GM23338 (cell line): ENCODE measurements at regions not wholly inside any gene's neighbourhood (a gene's known extent, or its start where the extent isn't known, plus 50 kb on each side); places are given as distances from the start of the nearest gene placed in this dataset.
"Not testable (repeated sequence)": the region's sequence is repeated elsewhere in the genome, so short reads cannot be mapped to it uniquely, and the experiment has no call there.

Experiments used
- ATAC-seq: fragments of 200-7000 bp; cut with Tn5 transposase; 3 replicates; pipeline ENCODE4 v1.9.1; 2020
- DNase-seq: peaks from one replicate; pipeline ENCODE4 v3.0.0-alpha.2; 2015; ENCODE audit warnings: low spot score
- H2AFZ ChIP-seq: fragments of 200-600 bp; sonication (generic); 2 replicates; pipeline ENCODE4 v1.8.0; 2016; ENCODE audit warnings: antibody characterized with exemption, mild to moderate bottlenecking, moderate library complexity
- H3F3A ChIP-seq: fragments of 200-600 bp; sonication (generic); replicated peaks from 2 replicates; pipeline ENCODE4 v1.8.0; 2017; ENCODE audit warnings: antibody characterized with exemption, mixed run types, low read depth
- H3K27ac ChIP-seq: fragments of 200-600 bp; sonication (generic); 2 replicates; pipeline ENCODE4 v1.6.1; 2016; ENCODE audit warnings: low read depth
- H3K27me3 ChIP-seq: fragments of 200-600 bp; sonication (generic); 2 replicates; pipeline ENCODE4 v1.8.0; 2016; ENCODE audit warnings: mild to moderate bottlenecking, mixed run types, moderate library complexity; ENCODE audit not compliant: insufficient read depth
- H3K36me3 ChIP-seq: fragments of 200-600 bp; sonication (generic); 2 replicates; pipeline ENCODE4 v1.8.0; 2016; ENCODE audit warnings: mild to moderate bottlenecking; ENCODE audit not compliant: insufficient read depth
- H3K4me1 ChIP-seq: fragments of 200-600 bp; sonication (generic); 2 replicates; pipeline ENCODE4 v1.8.0; 2016; ENCODE audit warnings: mild to moderate bottlenecking, moderate library complexity; ENCODE audit not compliant: insufficient read depth
- H3K4me2 ChIP-seq: fragments of 200-600 bp; sonication (generic); 2 replicates; pipeline ENCODE4 v1.7.1; 2017; ENCODE audit warnings: mixed run types
- H3K4me3 ChIP-seq: fragments of 200-600 bp; sonication (generic); 2 replicates; pipeline ENCODE4 v1.6.1; 2016; ENCODE audit warnings: mixed run types
- H3K79me2 ChIP-seq: fragments of 200-600 bp; sonication (generic); replicated peaks from 2 replicates; pipeline ENCODE4 v1.8.0; 2017; ENCODE audit warnings: mild to moderate bottlenecking; ENCODE audit not compliant: insufficient read depth
- H3K9me2 ChIP-seq: fragments of 200-600 bp; sonication (generic); 2 replicates; pipeline ENCODE4 v1.8.0; 2017; ENCODE audit not compliant: insufficient read depth
- H4K20me1 ChIP-seq: fragments of 200-600 bp; sonication (generic); replicated peaks from 2 replicates; pipeline ENCODE4 v1.8.0; 2017; ENCODE audit warnings: mild to moderate bottlenecking; ENCODE audit not compliant: insufficient read depth
- H3K27ac Mint-ChIP-seq: 2 replicates; pipeline ENCODE4 v1.8.0; 2020; ENCODE audit warnings: inconsistent platforms, mild to moderate bottlenecking, moderate library complexity, mixed read lengths
- H3K27me3 Mint-ChIP-seq: 3 replicates; pipeline ENCODE4 v1.8.0; 2022; ENCODE audit warnings: low read depth, mild to moderate bottlenecking, moderate library complexity, mixed read lengths, inconsistent platforms; ENCODE audit not compliant: insufficient read depth, poor library complexity
- H3K36me3 Mint-ChIP-seq: 3 replicates; pipeline ENCODE4 v1.8.0; 2021; ENCODE audit warnings: low read depth, mild to moderate bottlenecking, inconsistent platforms, moderate library complexity, mixed read lengths
- H3K4me1 Mint-ChIP-seq: 3 replicates; pipeline ENCODE4 v1.8.0; 2020; ENCODE audit warnings: mild to moderate bottlenecking, inconsistent platforms, mixed read lengths
- H3K4me3 Mint-ChIP-seq: 3 replicates; pipeline ENCODE4 v1.8.0; 2021; ENCODE audit warnings: moderate library complexity, mild to moderate bottlenecking, inconsistent platforms, mixed read lengths
- H3K9me3 Mint-ChIP-seq: 3 replicates; pipeline ENCODE4 v1.8.0; 2020; ENCODE audit warnings: moderate library complexity, mild to moderate bottlenecking, inconsistent platforms, mixed read lengths
- CREB1 ChIP-seq: fragments of 250-450 bp; sonication (Bioruptor Pico); IDR thresholded peaks from 2 replicates; pipeline ENCODE4 v1.5.0; 2020; ENCODE audit warnings: low read depth, mild to moderate bottlenecking, moderate library complexity
- JUNB ChIP-seq: IDR thresholded peaks from one replicate; pipeline ENCODE4 v1.6.1; 2016; ENCODE audit warnings: antibody characterized with exemption; ENCODE audit not compliant: unreplicated experiment
- NANOG ChIP-seq: IDR thresholded peaks from 2 replicates; pipeline ENCODE4 v1.6.1; 2016; ENCODE audit warnings: antibody characterized with exemption, borderline replicate concordance
- REST ChIP-seq: IDR thresholded peaks from one replicate; pipeline ENCODE4 v1.6.1; 2018; ENCODE audit warnings: antibody characterized with exemption; ENCODE audit not compliant: unreplicated experiment
- ZNF331 ChIP-seq: fragments of 250-450 bp; sonication (Bioruptor Pico); IDR thresholded peaks from 2 replicates; pipeline ENCODE4 v1.5.0; 2020; ENCODE audit warnings: low read depth, mild to moderate bottlenecking, moderate library complexity
- TF ChIP-seq, protein P1 (sequence below): IDR thresholded peaks from 2 replicates; pipeline ENCODE4 v1.6.1; 2016; ENCODE audit warnings: antibody characterized with exemption
- TF ChIP-seq, protein P2 (sequence below): fragments of 250-450 bp; sonication (Bioruptor Pico); IDR thresholded peaks from 2 replicates; pipeline ENCODE4 v1.5.0; 2020; ENCODE audit warnings: mild to moderate bottlenecking, moderate library complexity

GRCh38 chr1:8228253-8228652, 89.7 kb upstream of the SLC45A1 start:
- no peak for ATAC-seq
- H3K27ac Mint-ChIP-seq = no peak overlapping the region
- Histone ChIP-seq H2AFZ (no peak overlapping the region), H3K27ac (no peak overlapping the region), H3K4me2 (no peak overlapping the region), H3K9me2 (no peaks in the 10 kb centered on the region), H3K27me3 (no peaks in the 10 kb centered on the region), H4K20me1 (no peaks in the 10 kb centered on the region), H3F3A (no peaks in the 10 kb centered on the region), H3K4me3 (no peak overlapping the region), H3K36me3 (0 out of 2 replicates have a peak, but pooled peaks cover 3% of the 10 kb centered on the region), H3K79me2 (no peaks in the 10 kb centered on the region), H3K4me1 (peaks cover 6% of the 10 kb centered on the region; the same call in 1 of the 2 replicates)
- H3K4me1 Mint-ChIP-seq = peaks cover 15% of the 10 kb centered on the region
- peaks cover 22% of the 10 kb centered on the region for H3K9me3 Mint-ChIP-seq
- TF ChIP-seq NANOG (no peak), JUNB (no peak), CREB1 (CRISPR knock-in tag) (no peak), REST (no peak), ZNF331 (no peak)
- TF ChIP-seq, protein P1, sequence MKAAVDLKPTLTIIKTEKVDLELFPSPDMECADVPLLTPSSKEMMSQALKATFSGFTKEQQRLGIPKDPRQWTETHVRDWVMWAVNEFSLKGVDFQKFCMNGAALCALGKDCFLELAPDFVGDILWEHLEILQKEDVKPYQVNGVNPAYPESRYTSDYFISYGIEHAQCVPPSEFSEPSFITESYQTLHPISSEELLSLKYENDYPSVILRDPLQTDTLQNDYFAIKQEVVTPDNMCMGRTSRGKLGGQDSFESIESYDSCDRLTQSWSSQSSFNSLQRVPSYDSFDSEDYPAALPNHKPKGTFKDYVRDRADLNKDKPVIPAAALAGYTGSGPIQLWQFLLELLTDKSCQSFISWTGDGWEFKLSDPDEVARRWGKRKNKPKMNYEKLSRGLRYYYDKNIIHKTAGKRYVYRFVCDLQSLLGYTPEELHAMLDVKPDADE = no peak
- H3K36me3 Mint-ChIP-seq = peaks cover 13% of the 10 kb centered on the region
- DNase-seq = no peak
- H3K27me3 Mint-ChIP-seq = peaks cover 16% of the 10 kb centered on the region
- H3K4me3 Mint-ChIP-seq = no peak overlapping the region

DNA sequence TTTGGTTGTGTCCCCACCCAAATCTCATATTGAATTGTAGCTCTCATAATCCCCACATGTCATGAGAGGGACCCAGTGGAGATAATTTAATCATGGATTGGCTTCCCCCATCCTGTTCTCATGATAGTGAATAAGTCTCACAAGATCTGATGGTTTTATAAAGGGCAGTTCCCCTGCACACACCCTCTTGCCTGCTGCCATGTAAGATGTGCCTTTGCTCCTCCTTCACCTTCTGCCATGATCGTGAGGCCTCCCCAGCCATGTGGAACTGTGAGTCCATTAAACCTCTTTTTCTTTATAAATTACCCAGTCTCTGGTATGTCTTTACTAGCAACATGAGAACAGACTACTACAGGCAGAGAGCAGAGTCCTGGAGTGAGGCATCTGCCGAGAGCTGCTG, 90.2 kb upstream of the SLC45A1 start:
- H3K27me3 ChIP-seq, ATAC-seq, H2AFZ ChIP-seq, H4K20me1 ChIP-seq, H3K36me3 ChIP-seq, H3K9me2 ChIP-seq, H3K27ac Mint-ChIP-seq, H3F3A ChIP-seq, H3K4me3 Mint-ChIP-seq, DNase-seq, H3K79me2 ChIP-seq, H3K27ac ChIP-seq, H3K4me2 ChIP-seq, H3K4me3 ChIP-seq, H3K4me1 ChIP-seq: not testable (repeated sequence)
- peaks cover 14% of the 10 kb centered on the region for H3K27me3 Mint-ChIP-seq
- peaks cover 13% of the 10 kb centered on the region for H3K36me3 Mint-ChIP-seq
- peaks cover 22% of the 10 kb centered on the region for H3K9me3 Mint-ChIP-seq
- H3K4me1 Mint-ChIP-seq = peaks cover 17% of the 10 kb centered on the region

- Mint-ChIP-seq H3K36me3 (peaks cover 13% of the 10 kb centered on the region), H3K4me1 (peaks cover 13% of the 10 kb centered on the region), H3K27ac (no peak overlapping the region), H3K9me3 (peaks cover 22% of the 10 kb centered on the region), H3K4me3 (no peak overlapping the region), H3K27me3 (peaks cover 11% of the 10 kb centered on the region)
- Histone ChIP-seq H3F3A (no peaks in the 10 kb centered on the region), H3K9me2 (no peaks in the 10 kb centered on the region), H2AFZ (peak overlapping the region; percentile 18), H4K20me1 (no peaks in the 10 kb centered on the region), H3K4me1 (peaks cover 9% of the 10 kb centered on the region; the same call in 1 of the 2 replicates), H3K36me3 (0 out of 2 replicates have a peak, but pooled peaks cover 3% of the 10 kb centered on the region), H3K27ac (no peak overlapping the region), H3K79me2 (no peaks in the 10 kb centered on the region), H3K27me3 (no peaks in the 10 kb centered on the region), H3K4me2 (no peak overlapping the region), H3K4me3 (no peak overlapping the region)
- no peak for DNase-seq
- no peak for ATAC-seq
- TF ChIP-seq, protein P2, sequence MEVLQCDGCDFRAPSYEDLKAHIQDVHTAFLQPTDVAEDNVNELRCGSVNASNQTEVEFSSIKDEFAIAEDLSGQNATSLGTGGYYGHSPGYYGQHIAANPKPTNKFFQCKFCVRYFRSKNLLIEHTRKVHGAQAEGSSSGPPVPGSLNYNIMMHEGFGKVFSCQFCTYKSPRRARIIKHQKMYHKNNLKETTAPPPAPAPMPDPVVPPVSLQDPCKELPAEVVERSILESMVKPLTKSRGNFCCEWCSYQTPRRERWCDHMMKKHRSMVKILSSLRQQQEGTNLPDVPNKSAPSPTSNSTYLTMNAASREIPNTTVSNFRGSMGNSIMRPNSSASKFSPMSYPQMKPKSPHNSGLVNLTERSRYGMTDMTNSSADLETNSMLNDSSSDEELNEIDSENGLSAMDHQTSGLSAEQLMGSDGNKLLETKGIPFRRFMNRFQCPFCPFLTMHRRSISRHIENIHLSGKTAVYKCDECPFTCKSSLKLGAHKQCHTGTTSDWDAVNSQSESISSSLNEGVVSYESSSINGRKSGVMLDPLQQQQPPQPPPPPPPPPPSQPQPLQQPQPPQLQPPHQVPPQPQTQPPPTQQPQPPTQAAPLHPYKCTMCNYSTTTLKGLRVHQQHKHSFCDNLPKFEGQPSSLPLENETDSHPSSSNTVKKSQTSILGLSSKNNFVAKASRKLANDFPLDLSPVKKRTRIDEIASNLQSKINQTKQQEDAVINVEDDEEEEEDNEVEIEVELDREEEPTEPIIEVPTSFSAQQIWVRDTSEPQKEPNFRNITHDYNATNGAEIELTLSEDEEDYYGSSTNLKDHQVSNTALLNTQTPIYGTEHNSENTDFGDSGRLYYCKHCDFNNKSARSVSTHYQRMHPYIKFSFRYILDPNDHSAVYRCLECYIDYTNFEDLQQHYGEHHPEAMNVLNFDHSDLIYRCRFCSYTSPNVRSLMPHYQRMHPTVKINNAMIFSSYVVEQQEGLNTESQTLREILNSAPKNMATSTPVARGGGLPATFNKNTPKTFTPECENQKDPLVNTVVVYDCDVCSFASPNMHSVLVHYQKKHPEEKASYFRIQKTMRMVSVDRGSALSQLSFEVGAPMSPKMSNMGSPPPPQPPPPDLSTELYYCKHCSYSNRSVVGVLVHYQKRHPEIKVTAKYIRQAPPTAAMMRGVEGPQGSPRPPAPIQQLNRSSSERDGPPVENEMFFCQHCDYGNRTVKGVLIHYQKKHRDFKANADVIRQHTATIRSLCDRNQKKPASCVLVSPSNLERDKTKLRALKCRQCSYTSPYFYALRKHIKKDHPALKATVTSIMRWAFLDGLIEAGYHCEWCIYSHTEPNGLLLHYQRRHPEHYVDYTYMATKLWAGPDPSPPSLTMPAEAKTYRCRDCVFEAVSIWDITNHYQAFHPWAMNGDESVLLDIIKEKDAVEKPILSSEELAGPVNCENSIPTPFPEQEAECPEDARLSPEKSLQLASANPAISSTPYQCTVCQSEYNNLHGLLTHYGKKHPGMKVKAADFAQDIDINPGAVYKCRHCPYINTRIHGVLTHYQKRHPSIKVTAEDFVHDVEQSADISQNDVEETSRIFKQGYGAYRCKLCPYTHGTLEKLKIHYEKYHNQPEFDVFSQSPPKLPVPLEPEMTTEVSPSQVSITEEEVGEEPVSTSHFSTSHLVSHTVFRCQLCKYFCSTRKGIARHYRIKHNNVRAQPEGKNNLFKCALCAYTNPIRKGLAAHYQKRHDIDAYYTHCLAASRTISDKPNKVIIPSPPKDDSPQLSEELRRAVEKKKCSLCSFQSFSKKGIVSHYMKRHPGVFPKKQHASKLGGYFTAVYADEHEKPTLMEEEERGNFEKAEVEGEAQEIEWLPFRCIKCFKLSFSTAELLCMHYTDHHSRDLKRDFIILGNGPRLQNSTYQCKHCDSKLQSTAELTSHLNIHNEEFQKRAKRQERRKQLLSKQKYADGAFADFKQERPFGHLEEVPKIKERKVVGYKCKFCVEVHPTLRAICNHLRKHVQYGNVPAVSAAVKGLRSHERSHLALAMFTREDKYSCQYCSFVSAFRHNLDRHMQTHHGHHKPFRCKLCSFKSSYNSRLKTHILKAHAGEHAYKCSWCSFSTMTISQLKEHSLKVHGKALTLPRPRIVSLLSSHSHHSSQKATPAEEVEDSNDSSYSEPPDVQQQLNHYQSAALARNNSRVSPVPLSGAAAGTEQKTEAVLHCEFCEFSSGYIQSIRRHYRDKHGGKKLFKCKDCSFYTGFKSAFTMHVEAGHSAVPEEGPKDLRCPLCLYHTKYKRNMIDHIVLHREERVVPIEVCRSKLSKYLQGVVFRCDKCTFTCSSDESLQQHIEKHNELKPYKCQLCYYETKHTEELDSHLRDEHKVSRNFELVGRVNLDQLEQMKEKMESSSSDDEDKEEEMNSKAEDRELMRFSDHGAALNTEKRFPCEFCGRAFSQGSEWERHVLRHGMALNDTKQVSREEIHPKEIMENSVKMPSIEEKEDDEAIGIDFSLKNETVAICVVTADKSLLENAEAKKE = no peak
Measured at GRCh38 chr1:8226747-8227146, 91.2 kb upstream of the SLC45A1 start.
